Suppressor macrophage (primary cell): ENCODE measurements at regions not wholly inside any gene's neighbourhood (a gene's known extent, or its start where the extent isn't known, plus 50 kb on each side); places are given as distances from the start of the nearest gene placed in this dataset.

ENCODE experiments used
- DNase-seq, 4 experiments: peaks; one replicate each; pipeline ENCODE4 v3.0.0-alpha.2; 2020 to 2022

- peak; percentile 31 to 68 (median 53) for DNase-seq
Observed at GRCh38 chr5:34598177-34598794, 57.8 kb upstream of the RAI14 start.

DNA sequence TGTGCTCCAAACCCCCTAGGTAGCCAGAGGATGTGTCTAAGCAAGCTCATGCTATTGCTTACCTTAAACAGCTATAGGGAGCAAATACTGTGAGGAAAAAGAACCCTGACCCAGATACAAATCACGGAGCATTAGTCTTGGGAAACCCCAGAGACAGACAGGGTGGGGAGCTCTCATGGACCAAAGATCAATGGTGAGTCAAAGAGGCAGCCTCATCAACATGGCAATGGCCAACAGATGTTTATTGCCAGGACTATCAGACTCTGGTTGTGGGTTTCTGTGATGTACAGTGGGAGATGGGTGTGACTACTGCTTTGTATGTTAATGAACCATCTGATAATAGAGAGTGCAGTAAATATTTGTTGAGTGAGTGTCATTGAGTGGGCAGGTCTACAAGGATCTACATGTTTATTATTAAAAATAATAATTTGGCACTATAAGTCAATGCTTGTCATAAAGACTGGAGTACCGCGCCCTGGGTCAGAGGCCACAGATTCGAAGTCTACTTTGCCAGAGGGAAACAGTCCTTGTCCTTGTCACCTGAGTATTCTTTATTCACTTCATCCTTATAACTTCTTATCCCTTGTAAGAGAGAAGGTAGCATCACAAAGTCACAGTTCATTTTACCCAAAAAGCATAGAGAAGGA, 56.5 kb upstream of the RAI14 start:
- DNase-seq, result no peak

- no peak for DNase-seq
Observed at GRCh38 chr5:34600118-34600493, 56.0 kb upstream of the RAI14 start.

DNA sequence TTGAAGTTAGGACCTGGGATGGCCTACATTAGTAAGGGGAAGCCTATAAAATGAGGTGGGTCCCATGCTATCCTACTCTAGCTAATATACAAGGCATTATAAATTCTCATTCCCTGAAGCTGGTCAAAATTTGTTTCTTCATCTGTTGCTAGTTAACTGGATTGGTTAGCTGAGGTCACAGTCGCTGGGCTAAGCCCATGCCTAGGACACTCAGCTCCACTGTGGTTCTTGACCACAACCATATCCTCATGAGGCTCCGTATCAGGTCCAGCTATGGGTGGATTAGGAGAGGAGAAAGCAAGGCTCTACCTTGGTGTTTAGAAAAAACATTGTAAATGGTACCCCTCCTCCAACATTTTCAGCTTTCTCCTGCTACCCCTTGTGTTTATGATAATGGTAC, 52.8 kb upstream of the RAI14 start:
- no peak for DNase-seq

GRCh38 chr5:34604119-34604675, 51.9 kb upstream of the RAI14 start:
- DNase-seq, result no peak

GRCh38 chr5:34606101-34606500, 50.0 kb upstream of the RAI14 start:
- no peak for DNase-seq
